ENCODE measurements at regions not wholly inside any gene's neighbourhood (a gene's known extent, or its start where the extent isn't known, plus 50 kb on each side); places are given as distances from the start of the nearest gene placed in this dataset.

DNA sequence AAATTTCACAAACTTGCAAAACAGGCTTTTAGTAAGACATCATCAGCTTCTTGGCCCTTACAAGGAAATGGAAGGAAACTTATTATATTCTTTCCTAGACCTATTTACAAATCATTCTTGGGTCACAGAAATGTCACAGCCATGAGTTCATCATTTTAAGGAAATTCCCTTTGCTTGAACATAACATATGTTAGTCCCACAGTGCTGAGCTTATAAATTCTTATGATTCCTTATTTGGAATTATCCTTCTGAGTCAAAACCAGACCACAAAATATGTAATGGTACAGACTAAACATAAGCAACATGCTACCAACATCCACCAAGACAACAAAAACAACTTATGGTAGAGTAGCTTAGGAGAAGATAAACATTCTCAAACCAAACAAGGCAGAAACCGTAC, 236.9 kb upstream of the CTSO start:
- no peak for TF ChIP-seq POLR2AphosphoS5 (IDR thresholded peaks at IDR 0.05)
- TF ChIP-seq, protein P1, sequence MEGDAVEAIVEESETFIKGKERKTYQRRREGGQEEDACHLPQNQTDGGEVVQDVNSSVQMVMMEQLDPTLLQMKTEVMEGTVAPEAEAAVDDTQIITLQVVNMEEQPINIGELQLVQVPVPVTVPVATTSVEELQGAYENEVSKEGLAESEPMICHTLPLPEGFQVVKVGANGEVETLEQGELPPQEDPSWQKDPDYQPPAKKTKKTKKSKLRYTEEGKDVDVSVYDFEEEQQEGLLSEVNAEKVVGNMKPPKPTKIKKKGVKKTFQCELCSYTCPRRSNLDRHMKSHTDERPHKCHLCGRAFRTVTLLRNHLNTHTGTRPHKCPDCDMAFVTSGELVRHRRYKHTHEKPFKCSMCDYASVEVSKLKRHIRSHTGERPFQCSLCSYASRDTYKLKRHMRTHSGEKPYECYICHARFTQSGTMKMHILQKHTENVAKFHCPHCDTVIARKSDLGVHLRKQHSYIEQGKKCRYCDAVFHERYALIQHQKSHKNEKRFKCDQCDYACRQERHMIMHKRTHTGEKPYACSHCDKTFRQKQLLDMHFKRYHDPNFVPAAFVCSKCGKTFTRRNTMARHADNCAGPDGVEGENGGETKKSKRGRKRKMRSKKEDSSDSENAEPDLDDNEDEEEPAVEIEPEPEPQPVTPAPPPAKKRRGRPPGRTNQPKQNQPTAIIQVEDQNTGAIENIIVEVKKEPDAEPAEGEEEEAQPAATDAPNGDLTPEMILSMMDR (IDR thresholded peaks at IDR 0.05) = no peak

Data from sigmoid colon (tissue), 4 donors.